ENCODE measurements at regions not wholly inside any gene's neighbourhood (a gene's known extent, or its start where the extent isn't known, plus 50 kb on each side); places are given as distances from the start of the nearest gene placed in this dataset.
A peak's percentile ranks its signal among the peaks of the same experiment; 100 is the strongest.

GRCh38 chr9:30075451-30076199 lies 2308.8 kb upstream of the ACO1 start:
- TF ChIP-seq POLR2A (IDR thresholded peaks at IDR 0.05; ENCODE audit: low read depth, low read length) = no peak
- TF ChIP-seq, protein P1, sequence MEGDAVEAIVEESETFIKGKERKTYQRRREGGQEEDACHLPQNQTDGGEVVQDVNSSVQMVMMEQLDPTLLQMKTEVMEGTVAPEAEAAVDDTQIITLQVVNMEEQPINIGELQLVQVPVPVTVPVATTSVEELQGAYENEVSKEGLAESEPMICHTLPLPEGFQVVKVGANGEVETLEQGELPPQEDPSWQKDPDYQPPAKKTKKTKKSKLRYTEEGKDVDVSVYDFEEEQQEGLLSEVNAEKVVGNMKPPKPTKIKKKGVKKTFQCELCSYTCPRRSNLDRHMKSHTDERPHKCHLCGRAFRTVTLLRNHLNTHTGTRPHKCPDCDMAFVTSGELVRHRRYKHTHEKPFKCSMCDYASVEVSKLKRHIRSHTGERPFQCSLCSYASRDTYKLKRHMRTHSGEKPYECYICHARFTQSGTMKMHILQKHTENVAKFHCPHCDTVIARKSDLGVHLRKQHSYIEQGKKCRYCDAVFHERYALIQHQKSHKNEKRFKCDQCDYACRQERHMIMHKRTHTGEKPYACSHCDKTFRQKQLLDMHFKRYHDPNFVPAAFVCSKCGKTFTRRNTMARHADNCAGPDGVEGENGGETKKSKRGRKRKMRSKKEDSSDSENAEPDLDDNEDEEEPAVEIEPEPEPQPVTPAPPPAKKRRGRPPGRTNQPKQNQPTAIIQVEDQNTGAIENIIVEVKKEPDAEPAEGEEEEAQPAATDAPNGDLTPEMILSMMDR (IDR thresholded peaks at IDR 0.05; ENCODE audit: extremely low read depth in 1 of 2, insufficient read depth in 1 of 2, low read depth in 1 of 2, low read length in 2 of 2) = no peak
- no peak for TF ChIP-seq POLR2AphosphoS5 (IDR thresholded peaks at IDR 0.05; ENCODE audit: insufficient read depth, low read depth, low read length)
- peak; percentile 10 for TF ChIP-seq JUN (IDR thresholded peaks at IDR 0.05; ENCODE audit: borderline replicate concordance, insufficient read depth, insufficient read length, low read depth)
- TF ChIP-seq, protein P2, sequence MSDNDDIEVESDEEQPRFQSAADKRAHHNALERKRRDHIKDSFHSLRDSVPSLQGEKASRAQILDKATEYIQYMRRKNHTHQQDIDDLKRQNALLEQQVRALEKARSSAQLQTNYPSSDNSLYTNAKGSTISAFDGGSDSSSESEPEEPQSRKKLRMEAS (IDR thresholded peaks at IDR 0.05; ENCODE audit: insufficient read depth, insufficient read length) = no peak
- no peak for TF ChIP-seq EZH2 (IDR thresholded peaks at IDR 0.05; ENCODE audit: borderline replicate concordance, low read depth, low read length, severe bottlenecking)
